ENCODE measurements at regions not wholly inside any gene's neighbourhood (a gene's known extent, or its start where the extent isn't known, plus 50 kb on each side); places are given as distances from the start of the nearest gene placed in this dataset.

- TF ChIP-seq CTCF (conservative IDR thresholded peaks at IDR 0.05) (no peak), ZFX (IDR thresholded peaks at IDR 0.05) (no peak)
These were observed 284.0 kb upstream of the RNF32 start for GRCh38 chr7:156356551-156356950.

Data from C4-2B (cell line).